ENCODE measurements at regions not wholly inside any gene's neighbourhood (a gene's known extent, or its start where the extent isn't known, plus 50 kb on each side); places are given as distances from the start of the nearest gene placed in this dataset.

DNA sequence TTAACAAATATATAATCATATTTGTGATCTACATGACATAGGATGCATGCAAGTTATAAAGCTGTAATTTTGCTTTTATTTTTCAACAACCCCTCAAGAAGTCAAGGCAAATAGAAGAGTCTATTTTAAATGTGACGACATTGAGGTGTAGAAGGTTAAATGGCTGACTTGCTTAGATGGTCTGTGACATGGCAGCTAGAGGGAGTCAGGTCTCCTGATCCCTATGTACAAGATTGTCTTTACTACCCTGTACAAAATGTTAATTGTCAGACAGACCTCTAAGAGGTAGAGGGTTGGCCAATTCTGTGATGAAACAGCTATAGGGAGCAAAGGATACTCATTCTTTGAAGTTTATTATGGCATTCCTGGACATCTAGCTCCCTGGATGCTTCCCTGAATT, 380.9 kb upstream of the MEF2C start:
- TF ChIP-seq, protein P1, sequence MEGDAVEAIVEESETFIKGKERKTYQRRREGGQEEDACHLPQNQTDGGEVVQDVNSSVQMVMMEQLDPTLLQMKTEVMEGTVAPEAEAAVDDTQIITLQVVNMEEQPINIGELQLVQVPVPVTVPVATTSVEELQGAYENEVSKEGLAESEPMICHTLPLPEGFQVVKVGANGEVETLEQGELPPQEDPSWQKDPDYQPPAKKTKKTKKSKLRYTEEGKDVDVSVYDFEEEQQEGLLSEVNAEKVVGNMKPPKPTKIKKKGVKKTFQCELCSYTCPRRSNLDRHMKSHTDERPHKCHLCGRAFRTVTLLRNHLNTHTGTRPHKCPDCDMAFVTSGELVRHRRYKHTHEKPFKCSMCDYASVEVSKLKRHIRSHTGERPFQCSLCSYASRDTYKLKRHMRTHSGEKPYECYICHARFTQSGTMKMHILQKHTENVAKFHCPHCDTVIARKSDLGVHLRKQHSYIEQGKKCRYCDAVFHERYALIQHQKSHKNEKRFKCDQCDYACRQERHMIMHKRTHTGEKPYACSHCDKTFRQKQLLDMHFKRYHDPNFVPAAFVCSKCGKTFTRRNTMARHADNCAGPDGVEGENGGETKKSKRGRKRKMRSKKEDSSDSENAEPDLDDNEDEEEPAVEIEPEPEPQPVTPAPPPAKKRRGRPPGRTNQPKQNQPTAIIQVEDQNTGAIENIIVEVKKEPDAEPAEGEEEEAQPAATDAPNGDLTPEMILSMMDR (IDR thresholded peaks at IDR 0.05): no peak
- TF ChIP-seq POLR2A (IDR thresholded peaks at IDR 0.05): no peak
